Mesendoderm (in vitro differentiated cells): ENCODE measurements at regions not wholly inside any gene's neighbourhood (a gene's known extent, or its start where the extent isn't known, plus 50 kb on each side); places are given as distances from the start of the nearest gene placed in this dataset.

Experiments
- DNase-seq: peaks from one replicate; pipeline ENCODE4 v3.0.0; 2013
- H2AK5ac ChIP-seq: 2 replicates; pipeline ENCODE4 v1.6.1; 2013; ENCODE audit warnings: low read length, inconsistent platforms
- H2BK120ac ChIP-seq: 2 replicates; pipeline ENCODE4 v1.6.1; 2013; ENCODE audit warnings: low read depth, mild to moderate bottlenecking, low read length, moderate library complexity, mixed read lengths
- H2BK15ac ChIP-seq: replicated peaks from 2 replicates; pipeline ENCODE4 v1.6.1; 2013; ENCODE audit warnings: low read depth, mild to moderate bottlenecking, moderate library complexity
- H2BK5ac ChIP-seq: 2 replicates; pipeline ENCODE4 v1.6.1; 2013; ENCODE audit warnings: low read length, inconsistent platforms
- H3K18ac ChIP-seq: 2 replicates; pipeline ENCODE4 v1.6.1; 2013; ENCODE audit warnings: mild to moderate bottlenecking, low read length, mixed read lengths
- H3K23ac ChIP-seq: one replicate; pipeline ENCODE4 v1.6.1; 2013; ENCODE audit warnings: low read length
- H3K27ac ChIP-seq: 2 replicates; pipeline ENCODE4 v1.5.1; 2013; ENCODE audit warnings: low read depth, mild to moderate bottlenecking, inconsistent platforms, low read length, moderate library complexity
- H3K27me3 ChIP-seq: 2 replicates; pipeline ENCODE4 v1.6.1; 2013; ENCODE audit warnings: low read length, control low read depth, mild to moderate bottlenecking, inconsistent platforms; ENCODE audit not compliant: insufficient read depth, poor library complexity
- H3K36me3 ChIP-seq: 2 replicates; pipeline ENCODE4 v1.6.1; 2013; ENCODE audit warnings: low read length, inconsistent platforms; ENCODE audit not compliant: control insufficient read depth, insufficient read depth
- H3K4ac ChIP-seq: one replicate; pipeline ENCODE4 v1.6.1; 2013; ENCODE audit warnings: low read depth, mild to moderate bottlenecking, low read length, moderate library complexity
- H3K4me1 ChIP-seq: 2 replicates; pipeline ENCODE4 v1.6.1; 2013; ENCODE audit warnings: low read depth, low read length, inconsistent platforms; ENCODE audit not compliant: control insufficient read depth
- H3K4me2 ChIP-seq: 2 replicates; pipeline ENCODE4 v1.6.1; 2013; ENCODE audit warnings: low read length
- H3K4me3 ChIP-seq: 2 replicates; pipeline ENCODE4 v1.5.1; 2013; ENCODE audit warnings: mild to moderate bottlenecking, low read length
- H3K56ac ChIP-seq: one replicate; pipeline ENCODE4 v1.6.1; 2013; ENCODE audit warnings: low read length
- H3K79me1 ChIP-seq: 2 replicates; pipeline ENCODE4 v1.6.1; 2013; ENCODE audit warnings: low read length, inconsistent platforms
- H3K79me2 ChIP-seq: 2 replicates; pipeline ENCODE4 v1.6.1; 2013; ENCODE audit warnings: mild to moderate bottlenecking, low read length; ENCODE audit not compliant: control insufficient read depth, insufficient read depth
- H3K9ac ChIP-seq: 2 replicates; pipeline ENCODE4 v1.6.1; 2013; ENCODE audit warnings: low read length, inconsistent platforms
- H4K5ac ChIP-seq: one replicate; pipeline ENCODE4 v1.6.1; 2013; ENCODE audit warnings: low read length
- H4K8ac ChIP-seq: one replicate; pipeline ENCODE4 v1.6.1; 2013; ENCODE audit warnings: low read depth, mild to moderate bottlenecking, control low read depth, low read length, moderate library complexity
- WGBS: extraction: QIAGEN DNeasy Blood & Tissue Kit; methylation state at CpG from one replicate; pipeline ENCODE4 v1.1.7; 2013; ENCODE audit warnings: low lambda C conversion rate, missing lambda C conversion rate; ENCODE audit not compliant: insufficient coverage; ENCODE audit errors: extremely low coverage; 5-methylcytosine and 5-hydroxymethylcytosine counted together

DNA sequence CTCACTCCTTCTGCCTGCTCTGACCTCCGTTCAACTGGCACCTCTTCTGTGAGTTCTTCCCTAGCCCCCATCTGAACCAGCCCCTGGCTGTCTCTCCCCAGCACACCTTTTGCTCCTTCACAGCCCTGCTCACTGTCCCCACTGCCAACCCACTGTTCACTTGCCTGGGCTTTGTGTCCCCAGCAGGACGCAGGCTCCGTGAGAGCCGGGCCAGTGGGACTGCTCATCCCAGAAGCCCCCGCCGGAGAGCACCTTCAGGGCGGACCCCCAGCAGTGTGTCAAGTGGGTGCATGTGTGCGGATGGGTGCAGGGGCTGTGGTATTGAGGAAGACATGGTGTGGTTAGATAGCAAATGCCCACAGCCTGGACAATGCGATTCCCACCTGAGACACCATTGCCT is 148.4 kb upstream of the RNF32 start:
- H3K27ac ChIP-seq: no peak overlapping the region
- H4K5ac ChIP-seq: no peak overlapping the region
- DNase-seq: no peak
- H3K18ac ChIP-seq: no peak overlapping the region
- no peak overlapping the region for H4K8ac ChIP-seq
- H3K27me3 ChIP-seq: no peaks in the 10 kb centered on the region
- H2BK5ac ChIP-seq: no peak overlapping the region
- H3K4me3 ChIP-seq: no peak overlapping the region
- no peak overlapping the region for H2BK15ac ChIP-seq
- H2AK5ac ChIP-seq: no peak overlapping the region
- H3K36me3 ChIP-seq: no peaks in the 10 kb centered on the region
- H2BK120ac ChIP-seq: no peak overlapping the region
- no peak overlapping the region for H3K9ac ChIP-seq
- H3K4me1 ChIP-seq: no peaks in the 10 kb centered on the region
- no peaks in the 10 kb centered on the region for H3K79me2 ChIP-seq
- no peak overlapping the region for H3K23ac ChIP-seq
- no peak overlapping the region for H3K4ac ChIP-seq
- H3K4me2 ChIP-seq: no peak overlapping the region
- H3K56ac ChIP-seq: no peak overlapping the region
- no peaks in the 10 kb centered on the region for H3K79me1 ChIP-seq
- WGBS: no CpG with 5 or more reads among the region's 9 CpGs

DNA sequence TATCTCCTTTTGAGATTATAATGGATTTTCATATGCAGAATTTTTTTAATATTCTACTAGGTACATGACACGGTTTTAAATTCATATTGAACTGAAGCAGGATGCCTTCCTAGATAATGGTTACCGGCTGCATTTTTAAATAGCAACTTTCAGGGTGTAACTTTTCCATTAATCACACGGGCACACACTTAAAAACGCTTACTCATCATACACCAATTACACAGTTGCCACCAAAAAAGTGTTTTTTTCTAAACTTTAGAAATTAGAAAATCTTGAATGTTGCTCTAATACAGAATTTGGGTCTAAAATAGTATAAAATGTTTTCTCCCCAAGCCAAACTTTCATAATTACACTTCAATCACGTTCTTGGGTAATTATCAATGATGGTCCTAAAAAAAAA is 149.1 kb upstream of the RNF32 start:
- WGBS: 100% methylated on average over 2 of the region's 5 CpGs

DNA sequence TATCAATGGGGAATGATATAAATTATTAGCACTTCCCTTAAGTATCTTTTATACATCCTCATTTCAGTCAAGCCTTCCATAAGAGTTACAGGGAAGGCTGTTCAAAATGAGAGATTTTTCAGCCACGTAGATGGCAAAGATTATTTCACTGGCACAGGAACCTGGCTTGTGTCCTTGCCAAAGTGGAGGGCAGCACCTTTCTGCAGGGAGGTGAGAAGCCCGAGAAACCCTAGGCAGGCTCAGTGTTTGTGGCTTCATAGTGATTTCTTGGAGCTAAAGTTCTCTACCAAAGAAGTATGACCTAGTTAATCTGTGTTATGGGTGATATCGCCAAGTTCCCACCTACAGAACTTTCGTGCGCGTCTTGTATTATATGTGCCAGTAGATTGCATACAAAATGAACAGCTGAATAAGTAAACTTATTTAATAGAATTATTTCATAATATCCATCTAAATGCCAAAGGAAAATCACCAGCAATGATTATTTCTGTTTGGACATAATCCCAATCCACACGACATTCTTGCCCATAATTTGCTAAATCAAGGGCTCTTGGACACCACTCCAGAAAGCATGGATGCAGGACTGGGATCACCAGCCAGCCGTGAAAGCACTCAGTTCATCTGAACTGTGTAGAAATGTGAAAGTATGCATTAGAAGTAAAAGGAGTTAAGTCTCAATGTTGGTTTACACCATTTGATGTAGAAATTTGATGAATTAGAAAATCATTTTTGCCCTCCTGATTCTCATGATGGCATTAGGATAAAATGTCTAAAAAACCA is 150.4 kb upstream of the RNF32 start:
- Histone ChIP-seq H3K36me3 (no peaks in the 10 kb centered on the region), H4K5ac (no peak overlapping the region), H3K4me2 (no peak overlapping the region), H3K79me1 (no peaks in the 10 kb centered on the region), H3K27me3 (no peaks in the 10 kb centered on the region), H3K9ac (no peak overlapping the region), H4K8ac (no peak overlapping the region), H3K27ac (no peak overlapping the region), H3K23ac (no peak overlapping the region), H3K56ac (no peak overlapping the region), H2BK15ac (no peak overlapping the region), H3K4me1 (no peaks in the 10 kb centered on the region), H3K18ac (no peak overlapping the region), H3K79me2 (no peaks in the 10 kb centered on the region), H3K4me3 (no peak overlapping the region), H2BK120ac (no peak overlapping the region), H3K4ac (no peak overlapping the region), H2AK5ac (no peak overlapping the region), H2BK5ac (no peak overlapping the region)
- no peak for DNase-seq
- no CpG with 5 or more reads among the region's 8 CpGs for WGBS

More for the DNA sequence above, 149.1 kb upstream of the RNF32 start:
- DNase-seq: no peak
- Histone ChIP-seq H3K18ac (no peak overlapping the region), H2BK120ac (no peak overlapping the region), H2AK5ac (no peak overlapping the region), H4K5ac (no peak overlapping the region), H3K79me1 (no peaks in the 10 kb centered on the region), H2BK15ac (no peak overlapping the region), H3K4me3 (no peak overlapping the region), H2BK5ac (no peak overlapping the region), H3K9ac (no peak overlapping the region), H3K36me3 (no peaks in the 10 kb centered on the region), H3K27me3 (no peaks in the 10 kb centered on the region), H4K8ac (no peak overlapping the region), H3K4ac (no peak overlapping the region), H3K27ac (no peak overlapping the region), H3K79me2 (no peaks in the 10 kb centered on the region), H3K4me2 (no peak overlapping the region), H3K23ac (no peak overlapping the region), H3K4me1 (no peaks in the 10 kb centered on the region), H3K56ac (no peak overlapping the region)

DNA sequence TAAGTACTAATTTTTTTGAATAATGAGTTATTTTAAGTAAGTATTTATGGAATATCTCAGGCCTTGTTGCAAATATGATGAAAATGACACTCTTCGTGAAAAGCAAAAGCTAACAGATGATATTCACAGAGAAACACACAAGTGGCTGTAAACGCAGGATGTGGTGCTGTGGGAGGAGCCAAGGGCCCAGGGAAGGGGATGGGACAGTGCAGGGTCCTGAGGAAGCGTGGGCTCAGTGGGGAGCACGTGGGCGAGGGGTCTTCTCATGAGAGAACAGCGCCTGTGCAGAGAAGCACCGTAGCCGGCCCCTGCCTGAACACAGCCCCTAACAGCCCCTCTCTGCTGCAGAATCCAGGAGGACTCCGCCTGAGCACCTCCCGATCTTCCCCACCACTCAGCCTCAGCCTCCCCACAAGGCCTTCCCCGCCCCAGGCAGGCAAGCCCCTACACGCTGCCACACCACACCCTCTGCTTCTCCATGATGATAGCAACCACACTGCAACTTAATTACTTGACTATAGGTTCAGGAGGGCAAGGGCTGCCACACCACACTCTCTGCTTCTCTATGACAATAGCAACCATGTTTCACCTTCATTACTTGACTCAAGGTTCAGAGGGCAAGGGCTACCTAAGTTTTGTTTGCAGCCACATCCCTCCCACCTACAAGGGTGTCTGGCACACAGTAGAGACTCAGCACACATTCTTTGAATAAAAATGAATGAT is 152.6 kb upstream of the RNF32 start:
- Histone ChIP-seq H3K27ac (no peak overlapping the region), H2BK120ac (no peak overlapping the region), H3K27me3 (no peaks in the 10 kb centered on the region), H4K5ac (no peak overlapping the region), H3K4me1 (no peaks in the 10 kb centered on the region), H2BK5ac (no peak overlapping the region), H3K4ac (no peak overlapping the region), H3K56ac (no peak overlapping the region), H3K4me2 (no peak overlapping the region), H4K8ac (no peak overlapping the region), H3K79me1 (no peaks in the 10 kb centered on the region), H3K18ac (no peak overlapping the region), H3K36me3 (no peaks in the 10 kb centered on the region), H2AK5ac (no peak overlapping the region), H3K79me2 (no peaks in the 10 kb centered on the region), H3K9ac (no peak overlapping the region), H3K4me3 (no peak overlapping the region), H2BK15ac (no peak overlapping the region), H3K23ac (no peak overlapping the region)
- no CpG with 5 or more reads among the region's 12 CpGs for WGBS
- no peak for DNase-seq

DNA sequence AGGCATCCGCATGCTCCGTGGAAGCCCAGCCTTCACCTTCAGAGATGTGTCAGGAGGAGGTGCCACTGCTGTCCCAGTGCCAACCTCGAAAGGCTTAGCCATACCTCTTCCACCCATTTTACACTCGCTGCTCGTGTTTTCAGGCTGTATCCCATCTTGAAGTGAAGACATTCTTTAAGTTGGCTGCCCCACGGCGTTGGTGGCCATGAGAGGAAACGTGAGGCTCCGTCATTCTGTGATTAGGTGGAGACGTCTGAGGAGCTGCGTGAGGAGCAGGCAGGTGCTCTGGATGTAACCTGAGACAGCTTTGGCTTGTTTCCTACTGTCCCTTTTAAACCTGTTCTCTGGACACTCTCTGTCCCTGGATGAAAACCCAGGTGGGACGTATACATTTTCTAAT is 159.9 kb upstream of the RNF32 start:
- Histone ChIP-seq H4K5ac (no peak overlapping the region), H3K4me1 (no peaks in the 10 kb centered on the region), H3K79me1 (no peaks in the 10 kb centered on the region), H4K8ac (no peak overlapping the region), H3K56ac (no peak overlapping the region), H2AK5ac (no peak overlapping the region), H2BK120ac (no peak overlapping the region), H3K4ac (no peak overlapping the region), H2BK15ac (no peak overlapping the region), H2BK5ac (no peak overlapping the region), H3K4me2 (no peak overlapping the region), H3K79me2 (no peaks in the 10 kb centered on the region), H3K9ac (no peak overlapping the region), H3K27me3 (no peaks in the 10 kb centered on the region), H3K27ac (no peak overlapping the region), H3K4me3 (no peak overlapping the region), H3K23ac (no peak overlapping the region), H3K18ac (no peak overlapping the region), H3K36me3 (no peaks in the 10 kb centered on the region)
- WGBS: no CpG with 5 or more reads among the region's 12 CpGs
- no peak for DNase-seq
